ENCODE measurements at regions not wholly inside any gene's neighbourhood (a gene's known extent, or its start where the extent isn't known, plus 50 kb on each side); places are given as distances from the start of the nearest gene placed in this dataset.

- TF ChIP-seq CTCF (IDR thresholded peaks at IDR 0.05; ENCODE audit: low read depth, low read length): no peak
- H3K27me3 ChIP-seq: no peaks in the 10 kb centered on the region
- no peak for DNase-seq
- H3K36me3 ChIP-seq: no peaks in the 10 kb centered on the region
- H3K4me1 ChIP-seq: no peaks in the 10 kb centered on the region
- H3K4me3 ChIP-seq (ENCODE audit: low read depth, low read length): no peak overlapping the region
- no peaks in the 10 kb centered on the region for H3K9me3 ChIP-seq
Observed at GRCh38 chr1:163013826-163014600, 55.1 kb upstream of the RGS4 start.

DNA sequence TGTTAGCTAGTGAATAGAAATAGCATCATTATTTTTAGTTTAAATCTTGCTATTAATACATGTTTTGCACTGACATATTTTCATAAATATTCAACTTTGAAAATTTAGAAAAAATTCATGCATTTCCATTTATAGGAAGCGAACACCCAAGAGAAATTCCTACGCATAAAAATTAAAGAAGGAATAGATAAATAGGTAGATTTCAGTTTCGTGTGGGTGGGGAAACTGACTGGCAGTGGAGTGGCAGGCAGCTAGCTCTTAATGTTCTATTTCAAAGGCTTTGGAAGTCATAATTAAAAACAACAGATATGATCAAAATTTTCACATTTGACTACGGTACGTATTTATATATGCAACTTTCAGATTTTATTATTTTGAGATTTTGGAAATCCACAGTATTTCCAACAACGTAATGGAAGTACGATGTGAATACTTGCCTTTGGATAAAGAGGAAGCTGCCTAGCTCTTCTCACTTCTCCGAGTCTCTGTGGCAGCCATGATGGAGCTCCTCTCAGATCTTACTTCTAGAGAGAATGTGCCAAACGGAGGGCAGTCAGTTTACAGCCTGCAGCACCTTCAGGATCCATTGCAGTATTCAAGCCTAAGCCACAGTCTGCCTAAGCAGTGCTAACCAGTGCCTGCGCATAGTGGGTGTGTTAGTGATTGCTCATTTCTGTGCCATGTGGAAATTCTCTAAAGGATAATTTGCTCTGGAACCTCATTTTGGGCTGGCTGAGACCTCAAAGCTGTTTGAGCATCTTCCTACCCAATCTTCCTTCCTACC is 62.9 kb upstream of the RGS4 start:
- TF ChIP-seq CTCF (IDR thresholded peaks at IDR 0.05; ENCODE audit: low read depth, low read length): no peak
- no peaks in the 10 kb centered on the region; the same call in 1 of the 2 replicates for H3K9me3 ChIP-seq
- DNase-seq: no peak
- H3K4me1 ChIP-seq: no peaks in the 10 kb centered on the region
- no peaks in the 10 kb centered on the region for H3K27me3 ChIP-seq
- H3K36me3 ChIP-seq: no peaks in the 10 kb centered on the region
- H3K4me3 ChIP-seq (ENCODE audit: low read depth, low read length): no peak overlapping the region

DNA sequence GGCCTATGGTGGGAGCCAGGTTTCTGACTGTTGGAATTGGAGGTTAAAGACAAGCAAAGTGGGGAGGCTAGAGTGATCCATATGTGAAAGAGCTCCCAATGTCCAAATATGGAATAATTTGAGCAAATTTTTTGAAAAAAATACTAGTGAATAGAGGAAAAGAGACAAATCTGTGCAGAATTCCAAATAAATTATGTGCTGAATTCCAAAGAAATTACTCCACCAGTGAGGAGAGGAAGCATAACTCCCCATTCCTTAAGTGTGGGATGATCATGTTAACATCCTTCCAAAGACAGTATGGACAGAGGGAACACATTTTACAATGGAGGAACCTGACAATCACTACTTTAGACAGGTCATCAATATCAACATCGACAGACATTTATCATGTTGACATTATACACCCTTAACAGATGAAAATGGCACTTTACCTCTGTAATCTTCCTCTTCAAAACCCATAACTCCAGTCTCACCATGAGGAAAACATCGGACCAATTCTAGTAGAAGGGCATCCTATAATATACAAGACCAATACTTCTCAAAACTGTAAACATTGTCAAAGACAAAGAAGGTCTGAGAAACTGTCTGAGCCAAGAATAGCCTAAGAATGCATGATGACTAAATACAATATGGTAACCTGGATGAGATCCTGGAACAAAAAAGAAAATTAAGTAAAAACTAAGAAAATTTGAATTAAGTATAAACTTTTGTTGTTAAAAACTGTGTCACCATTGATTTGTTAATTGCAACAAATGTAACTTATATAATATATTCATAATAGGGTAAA is 71.5 kb upstream of the RGS4 start:
- H3K4me1 ChIP-seq: no peaks in the 10 kb centered on the region
- H3K27me3 ChIP-seq: no peaks in the 10 kb centered on the region
- no peak for TF ChIP-seq CTCF (IDR thresholded peaks at IDR 0.05; ENCODE audit: low read depth, low read length)
- H3K4me3 ChIP-seq (ENCODE audit: low read depth, low read length): no peak overlapping the region
- H3K9me3 ChIP-seq: no peaks in the 10 kb centered on the region
- no peaks in the 10 kb centered on the region for H3K36me3 ChIP-seq
- DNase-seq: no peak

- H3K27me3 ChIP-seq: no peaks in the 10 kb centered on the region
- no peak for TF ChIP-seq CTCF (IDR thresholded peaks at IDR 0.05; ENCODE audit: low read depth, low read length)
Observed at GRCh38 chr1:162996261-162996660, 72.9 kb upstream of the RGS4 start.

GRCh38 chr1:162994921-162995320 is 74.2 kb upstream of the RGS4 start:
- no peak for TF ChIP-seq CTCF (IDR thresholded peaks at IDR 0.05; ENCODE audit: low read depth, low read length)
- H3K4me3 ChIP-seq (ENCODE audit: low read depth, low read length): no peak overlapping the region
- H3K9me3 ChIP-seq: no peaks in the 10 kb centered on the region
- H3K27me3 ChIP-seq: no peaks in the 10 kb centered on the region
- no peaks in the 10 kb centered on the region for H3K36me3 ChIP-seq
- DNase-seq: no peak
- peaks cover 2% of the 10 kb centered on the region; the same call in 1 of the 2 replicates for H3K4me1 ChIP-seq

More at GRCh38 chr1:162996261-162996660, 72.9 kb upstream of the RGS4 start:
- H3K9me3 ChIP-seq: no peaks in the 10 kb centered on the region
- H3K4me3 ChIP-seq (ENCODE audit: low read depth, low read length): no peak overlapping the region
- no peak for DNase-seq
- H3K4me1 ChIP-seq: no peaks in the 10 kb centered on the region
- H3K36me3 ChIP-seq: no peaks in the 10 kb centered on the region
